Neural progenitor cell (in vitro differentiated cells): ENCODE measurements at regions not wholly inside any gene's neighbourhood (a gene's known extent, or its start where the extent isn't known, plus 50 kb on each side); places are given as distances from the start of the nearest gene placed in this dataset.

Experiments used
- CTCF ChIP-seq: fragments of 200-600 bp; sonication (generic); IDR thresholded peaks from 2 replicates; pipeline ENCODE4 v1.5.1; 2017; ENCODE audit warnings: antibody characterized with exemption, mild to moderate bottlenecking
- EZH2 ChIP-seq: fragments of 200-600 bp; sonication (generic); IDR thresholded peaks from 2 replicates; pipeline ENCODE4 v1.6.1; 2017; ENCODE audit warnings: antibody characterized with exemption, mild to moderate bottlenecking, moderate library complexity

GRCh38 chr9:16992138-16992537 lies 121.7 kb upstream of the BNC2 start:
- TF ChIP-seq CTCF (no peak), EZH2 (no peak)
